ENCODE measurements at regions not wholly inside any gene's neighbourhood (a gene's known extent, or its start where the extent isn't known, plus 50 kb on each side); places are given as distances from the start of the nearest gene placed in this dataset.

- no peak for DNase-seq
These were observed 347.2 kb upstream of the ADAMTS5 start for GRCh38 chr21:27314131-27314530.

- DNase-seq: no peak
These were observed 340.2 kb upstream of the ADAMTS5 start for GRCh38 chr21:27306791-27307775.

- no peak for DNase-seq
These were observed 339.3 kb upstream of the ADAMTS5 start for GRCh38 chr21:27306206-27306605.

- DNase-seq: no peak
These were observed 334.3 kb upstream of the ADAMTS5 start for GRCh38 chr21:27301220-27301619.

- no peak for DNase-seq
These were observed 333.9 kb upstream of the ADAMTS5 start for GRCh38 chr21:27300770-27301169.

GRCh38 chr21:27298465-27298864 lies 331.6 kb upstream of the ADAMTS5 start:
- DNase-seq: no peak

- DNase-seq: no peak
These were observed 326.4 kb upstream of the ADAMTS5 start for GRCh38 chr21:27293239-27293638.

- DNase-seq: no peak
These were observed 325.9 kb upstream of the ADAMTS5 start for GRCh38 chr21:27292783-27293182.

GRCh38 chr21:27292229-27292628 lies 325.3 kb upstream of the ADAMTS5 start:
- no peak for DNase-seq

- DNase-seq: no peak
These were observed 324.1 kb upstream of the ADAMTS5 start for GRCh38 chr21:27291006-27291405.

- no peak for DNase-seq
These were observed 323.1 kb upstream of the ADAMTS5 start for GRCh38 chr21:27290028-27290427.

- no peak for DNase-seq
These were observed 319.9 kb upstream of the ADAMTS5 start for GRCh38 chr21:27286760-27287159.

- no peak for DNase-seq
These were observed 310.2 kb upstream of the ADAMTS5 start for GRCh38 chr21:27277110-27277509.

- DNase-seq: no peak
These were observed 308.5 kb upstream of the ADAMTS5 start for GRCh38 chr21:27275294-27275927.

- no peak for DNase-seq
These were observed 302.8 kb upstream of the ADAMTS5 start for GRCh38 chr21:27269644-27270043.

GRCh38 chr21:27268290-27268689 lies 301.4 kb upstream of the ADAMTS5 start:
- DNase-seq: no peak

- DNase-seq: no peak
These were observed 299.1 kb upstream of the ADAMTS5 start for GRCh38 chr21:27265949-27266348.

GRCh38 chr21:27265492-27265891 lies 298.6 kb upstream of the ADAMTS5 start:
- no peak for DNase-seq

- DNase-seq: no peak
These were observed 294.8 kb upstream of the ADAMTS5 start for GRCh38 chr21:27261676-27262075.

GRCh38 chr21:27260728-27261127 lies 293.8 kb upstream of the ADAMTS5 start:
- no peak for DNase-seq

- no peak for DNase-seq
These were observed 292.0 kb upstream of the ADAMTS5 start for GRCh38 chr21:27258742-27259448.

- no peak for DNase-seq
These were observed 291.1 kb upstream of the ADAMTS5 start for GRCh38 chr21:27257908-27258556.

GRCh38 chr21:27257226-27257625 lies 290.3 kb upstream of the ADAMTS5 start:
- DNase-seq: no peak
